Renal pelvis (tissue), 1 donor: ENCODE measurements at regions not wholly inside any gene's neighbourhood (a gene's known extent, or its start where the extent isn't known, plus 50 kb on each side); places are given as distances from the start of the nearest gene placed in this dataset.
A peak's percentile ranks its signal among the peaks of the same experiment; 100 is the strongest.
"Not testable (repeated sequence)": the region's sequence is repeated elsewhere in the genome, so short reads cannot be mapped to it uniquely, and the experiment has no call there.

Source experiments
- DNase-seq: peaks from one replicate; pipeline ENCODE4 v3.0.0-alpha.2; 2013

- DNase-seq, result no peak
Measured at GRCh38 chr10:57336865-57337264, 930.8 kb downstream of the IPMK start.

GRCh38 chr10:57336341-57336740, 931.4 kb downstream of the IPMK start:
- peak; percentile 20 for DNase-seq

- no peak for DNase-seq
Measured at GRCh38 chr10:57334523-57334922, 933.2 kb downstream of the IPMK start.

DNA sequence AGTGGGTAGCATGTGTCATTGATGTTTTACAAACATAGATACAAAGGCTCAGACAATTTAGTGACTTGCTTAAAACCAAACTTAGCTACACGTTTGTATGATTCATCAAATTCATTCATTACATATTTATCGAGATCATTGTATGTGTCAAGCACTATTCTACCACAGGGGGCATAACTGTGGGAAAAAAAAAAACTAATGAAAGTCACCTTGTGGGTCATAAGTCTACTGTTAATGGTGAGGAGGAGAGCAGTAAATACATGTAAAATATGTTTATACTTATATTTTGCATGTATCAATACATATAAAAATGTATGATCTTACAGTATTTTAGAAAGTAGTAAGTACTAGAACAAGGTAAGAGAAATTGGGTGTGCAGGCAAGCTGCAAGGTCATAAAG, 933.8 kb downstream of the IPMK start:
- DNase-seq, result no peak

- DNase-seq, result not testable (repeated sequence)
Measured at GRCh38 chr10:57321400-57321854, 946.3 kb downstream of the IPMK start.

GRCh38 chr10:57320416-57320815, 947.3 kb downstream of the IPMK start:
- no peak for DNase-seq

GRCh38 chr10:57314046-57314445, 953.0 kb upstream of the ZWINT start:
- DNase-seq, result no peak

DNA sequence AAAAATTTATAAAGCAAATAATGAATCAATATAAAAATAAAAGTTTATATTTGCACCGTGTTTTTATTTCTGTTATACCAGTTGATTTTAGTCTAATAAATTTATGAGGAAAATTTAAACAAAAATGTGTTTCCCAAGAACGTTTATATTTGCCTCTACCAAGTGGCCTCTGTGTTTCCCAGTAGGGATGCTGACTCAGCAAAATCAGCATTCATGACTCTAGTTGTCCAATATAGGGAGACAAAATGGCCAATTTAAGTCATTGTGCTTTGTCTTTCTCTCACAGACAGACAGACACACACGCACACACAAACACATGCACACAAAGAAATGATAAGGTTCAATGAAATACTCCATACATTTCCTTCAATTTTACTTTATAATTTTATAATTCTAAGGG, 942.5 kb upstream of the ZWINT start:
- DNase-seq, result no peak

DNA sequence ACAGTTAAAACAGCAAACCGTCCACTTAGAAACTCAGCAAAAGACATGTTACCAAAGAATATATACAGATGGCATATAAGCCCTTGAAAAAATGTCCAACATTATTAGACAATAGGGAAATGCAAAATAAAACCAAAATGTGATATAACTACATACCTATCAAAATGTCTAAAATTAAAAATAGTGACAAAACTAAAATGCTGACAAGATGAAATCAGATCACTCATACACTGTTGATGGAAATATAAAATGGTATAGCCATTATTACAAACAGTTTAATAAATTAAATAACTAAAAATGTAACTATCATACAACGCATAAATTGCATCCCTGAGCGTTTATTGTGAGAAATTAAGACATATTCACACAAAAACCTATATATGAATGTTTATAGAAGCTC, 939.7 kb upstream of the ZWINT start:
- no peak for DNase-seq

DNA sequence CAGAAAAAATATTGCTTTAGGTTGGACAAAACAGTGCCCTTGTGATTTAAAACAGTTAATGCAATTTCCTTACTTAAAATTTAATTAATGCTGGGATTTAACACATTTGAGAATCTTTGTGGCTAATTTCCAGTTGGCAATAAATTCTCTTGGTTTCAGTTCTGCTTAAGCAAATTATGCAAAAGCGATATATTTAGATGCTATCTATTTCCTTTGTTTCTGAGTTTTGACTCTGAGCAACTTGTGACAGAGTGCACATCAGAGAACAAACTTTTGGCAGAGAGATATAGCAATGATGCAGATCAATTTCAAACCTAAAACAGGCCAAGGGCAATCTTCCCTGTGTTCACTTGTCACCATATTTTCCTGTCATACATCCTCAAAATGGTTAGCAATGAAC, 933.6 kb upstream of the ZWINT start:
- no peak for DNase-seq

GRCh38 chr10:57288754-57289153, 927.7 kb upstream of the ZWINT start:
- no peak for DNase-seq

GRCh38 chr10:57262892-57263291, 901.8 kb upstream of the ZWINT start:
- no peak for DNase-seq

GRCh38 chr10:57260175-57260574, 899.1 kb upstream of the ZWINT start:
- DNase-seq, result no peak

DNA sequence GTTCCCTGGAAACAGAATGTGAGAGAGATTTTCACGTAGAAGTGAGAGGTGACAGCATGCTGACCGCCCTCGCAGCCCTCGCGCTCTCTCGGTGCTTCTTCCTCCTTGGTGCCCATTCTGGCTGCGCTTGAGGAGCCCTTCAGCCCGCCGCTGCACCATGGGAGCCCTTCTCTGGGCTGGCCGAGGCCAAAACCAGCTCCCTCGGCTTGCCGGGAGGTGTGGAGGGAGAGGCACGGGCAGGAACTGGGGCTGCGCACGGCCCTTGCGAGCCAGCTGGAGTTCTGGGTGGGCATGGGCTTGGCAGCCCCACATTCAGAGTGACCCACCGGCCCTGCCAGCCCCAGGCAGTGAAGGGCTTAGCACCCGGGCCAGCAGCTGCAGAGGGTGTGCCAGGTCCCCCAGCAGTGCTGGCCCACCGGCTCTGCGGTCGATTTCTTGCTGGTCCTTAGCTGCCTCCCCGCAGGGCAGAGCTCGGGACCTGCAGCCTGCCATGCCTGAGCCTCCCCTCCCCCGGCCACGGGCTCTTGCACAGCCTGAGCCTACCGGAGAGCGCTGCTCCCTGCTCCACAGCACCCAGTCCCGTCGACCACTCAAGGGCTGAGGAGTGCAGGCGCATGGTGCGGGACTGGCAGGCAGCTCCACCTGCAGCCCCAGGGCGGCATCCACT, 888.7 kb upstream of the ZWINT start:
- no peak for DNase-seq

DNA sequence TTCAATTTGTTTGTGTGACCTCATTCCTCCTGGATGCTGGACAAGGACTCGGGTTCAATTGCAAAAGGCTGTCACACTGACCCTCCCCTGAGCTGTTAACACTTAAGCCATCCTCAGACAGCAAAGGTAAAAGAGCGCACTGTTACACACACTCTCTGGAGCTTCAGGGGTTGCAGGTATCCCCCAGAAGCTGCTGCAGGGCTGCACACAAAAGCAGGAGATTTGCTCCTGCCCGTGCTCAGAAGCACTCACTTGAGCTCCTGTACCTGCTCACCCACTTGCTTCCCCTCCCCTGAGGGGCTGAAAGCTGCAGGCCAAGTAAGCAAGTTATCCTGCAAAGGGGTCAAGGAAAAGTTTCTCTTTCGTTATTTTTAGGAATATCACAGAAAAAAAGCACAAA, 886.2 kb upstream of the ZWINT start:
- DNase-seq, result no peak

- DNase-seq, result no peak
Measured at GRCh38 chr10:57225920-57226319, 864.9 kb upstream of the ZWINT start.

DNA sequence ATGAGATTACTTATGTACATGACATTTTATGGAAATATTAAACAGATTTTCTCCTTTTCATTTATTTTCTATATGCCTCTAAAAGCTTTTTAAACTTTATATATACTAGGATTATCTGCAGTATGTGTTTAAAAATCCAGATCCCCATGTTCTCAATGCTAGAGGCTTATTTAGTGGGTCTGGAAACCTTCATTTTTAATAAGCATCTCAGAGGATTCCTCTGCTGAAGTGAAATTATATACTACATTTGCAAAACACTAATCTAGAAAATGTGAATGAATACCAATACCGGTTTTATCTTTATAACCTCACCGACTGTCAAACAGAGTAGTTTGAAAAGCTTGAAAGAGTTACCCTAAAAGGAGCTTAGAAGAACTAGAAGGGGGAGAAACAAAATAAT, 863.8 kb upstream of the ZWINT start:
- DNase-seq, result no peak

GRCh38 chr10:57222603-57223002, 861.5 kb upstream of the ZWINT start:
- no peak for DNase-seq

GRCh38 chr10:57222129-57222528, 861.1 kb upstream of the ZWINT start:
- no peak for DNase-seq

DNA sequence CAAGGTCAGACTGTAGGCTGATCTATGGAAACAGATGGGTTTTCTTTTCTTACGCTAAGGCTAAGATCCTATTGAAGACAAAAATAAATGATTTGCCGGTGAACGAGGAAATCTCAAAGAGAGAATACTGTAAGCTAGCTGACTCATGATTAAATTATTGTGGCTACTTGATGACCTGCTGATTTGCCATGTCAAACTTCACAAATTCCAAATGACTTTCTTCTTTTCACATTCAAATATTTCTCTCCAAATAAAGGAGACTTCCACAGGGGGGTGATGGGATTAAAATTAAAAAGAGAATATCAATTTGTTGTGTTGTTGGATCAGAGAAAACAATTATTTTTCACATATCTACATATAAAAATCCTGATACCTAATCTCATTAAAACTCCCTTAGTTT, 860.6 kb upstream of the ZWINT start:
- DNase-seq, result no peak

DNA sequence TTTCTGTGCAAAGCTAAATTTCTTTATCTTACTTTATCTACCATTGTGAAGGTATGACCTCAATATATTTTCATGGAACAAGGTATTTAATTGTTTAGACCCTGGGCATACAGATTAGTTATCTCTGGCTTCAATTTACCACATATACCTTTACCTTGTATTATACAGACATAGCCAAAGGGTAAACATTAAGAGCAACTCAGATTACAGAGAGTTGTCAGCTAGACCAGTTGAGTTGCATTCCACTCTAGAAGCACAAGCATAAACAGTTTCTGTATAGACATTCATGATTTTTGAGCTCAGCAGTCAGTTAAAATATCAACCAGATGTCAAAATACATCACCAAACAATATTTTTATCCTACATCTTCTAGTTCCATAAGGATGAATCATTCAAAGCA, 857.3 kb upstream of the ZWINT start:
- DNase-seq, result no peak

GRCh38 chr10:57202356-57202755, 841.3 kb upstream of the ZWINT start:
- DNase-seq, result no peak

DNA sequence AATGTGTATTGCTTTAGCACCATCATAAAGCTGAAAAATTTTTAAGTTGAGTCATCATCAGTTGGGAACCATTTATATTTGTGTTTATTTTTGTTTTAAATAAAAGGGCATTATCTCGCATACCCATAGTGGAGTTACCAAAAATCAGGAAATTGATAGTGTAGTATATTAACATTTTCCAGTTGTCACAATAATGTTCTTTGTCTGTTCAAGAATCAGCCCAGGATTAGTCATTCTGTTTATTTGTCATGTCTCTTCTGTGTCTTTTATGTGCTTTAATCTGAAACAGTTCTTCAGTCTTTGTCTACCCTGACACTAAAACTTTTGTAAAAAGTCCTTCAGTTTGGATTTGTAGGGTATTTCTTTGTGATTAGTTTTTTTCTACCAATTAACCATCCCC, 827.8 kb upstream of the ZWINT start:
- DNase-seq, result no peak

DNA sequence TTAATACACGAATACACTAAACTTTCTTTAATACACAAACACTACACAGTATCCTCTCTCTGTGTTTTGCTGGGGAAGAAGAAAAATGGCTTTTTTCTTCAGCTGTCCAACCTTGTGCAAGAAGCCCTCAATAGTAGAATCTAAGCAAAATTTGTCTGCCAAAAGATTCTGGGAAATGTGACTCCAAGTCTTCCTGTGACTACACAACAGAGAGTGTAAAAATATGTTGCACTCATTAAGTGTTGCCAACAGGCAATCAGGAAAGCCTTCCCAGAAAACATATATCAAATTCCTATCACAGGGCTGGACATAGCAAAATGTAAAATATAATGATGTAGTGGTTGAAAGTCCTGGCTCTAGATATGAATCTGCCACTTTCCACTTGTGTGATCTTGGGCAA, 825.1 kb upstream of the ZWINT start:
- DNase-seq, result peak; percentile 12

GRCh38 chr10:57169597-57169996, 808.5 kb upstream of the ZWINT start:
- DNase-seq, result no peak
